VCaP (cell line): ENCODE measurements at regions not wholly inside any gene's neighbourhood (a gene's known extent, or its start where the extent isn't known, plus 50 kb on each side); places are given as distances from the start of the nearest gene placed in this dataset.

Experiments
- H3K27ac ChIP-seq: fragments of 450-650 bp; 2 replicates; pipeline ENCODE4 v1.5.1; 2017
- TF ChIP-seq, protein P1 (sequence below): fragments of 450-650 bp; conservative IDR thresholded peaks from 2 replicates; pipeline ENCODE4 v1.5.1; 2017; ENCODE audit warnings: mild to moderate bottlenecking, moderate library complexity

DNA sequence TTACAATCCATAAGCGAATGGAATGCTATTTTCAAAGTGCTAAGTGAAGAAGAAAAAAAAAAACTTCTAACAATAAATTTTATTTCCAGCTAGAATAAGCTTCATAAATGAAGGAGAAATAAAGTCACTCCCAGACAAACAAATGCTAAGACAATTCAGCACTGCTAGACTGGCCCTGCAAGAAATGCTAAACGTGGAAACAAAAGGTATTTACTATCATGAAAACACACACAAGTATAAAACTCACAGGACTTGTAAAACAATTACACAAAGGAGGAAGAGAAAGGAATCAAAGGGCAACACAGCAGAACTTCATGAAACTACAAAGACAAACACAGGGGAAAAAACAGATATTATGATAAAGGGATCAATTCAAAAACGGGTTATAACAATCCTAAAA, 85.8 kb upstream of the NELL2 start:
- TF ChIP-seq, protein P1, sequence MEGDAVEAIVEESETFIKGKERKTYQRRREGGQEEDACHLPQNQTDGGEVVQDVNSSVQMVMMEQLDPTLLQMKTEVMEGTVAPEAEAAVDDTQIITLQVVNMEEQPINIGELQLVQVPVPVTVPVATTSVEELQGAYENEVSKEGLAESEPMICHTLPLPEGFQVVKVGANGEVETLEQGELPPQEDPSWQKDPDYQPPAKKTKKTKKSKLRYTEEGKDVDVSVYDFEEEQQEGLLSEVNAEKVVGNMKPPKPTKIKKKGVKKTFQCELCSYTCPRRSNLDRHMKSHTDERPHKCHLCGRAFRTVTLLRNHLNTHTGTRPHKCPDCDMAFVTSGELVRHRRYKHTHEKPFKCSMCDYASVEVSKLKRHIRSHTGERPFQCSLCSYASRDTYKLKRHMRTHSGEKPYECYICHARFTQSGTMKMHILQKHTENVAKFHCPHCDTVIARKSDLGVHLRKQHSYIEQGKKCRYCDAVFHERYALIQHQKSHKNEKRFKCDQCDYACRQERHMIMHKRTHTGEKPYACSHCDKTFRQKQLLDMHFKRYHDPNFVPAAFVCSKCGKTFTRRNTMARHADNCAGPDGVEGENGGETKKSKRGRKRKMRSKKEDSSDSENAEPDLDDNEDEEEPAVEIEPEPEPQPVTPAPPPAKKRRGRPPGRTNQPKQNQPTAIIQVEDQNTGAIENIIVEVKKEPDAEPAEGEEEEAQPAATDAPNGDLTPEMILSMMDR, result no peak
- H3K27ac ChIP-seq, result peak overlapping the region; percentile 56

- TF ChIP-seq, protein P1, result no peak
- peak overlapping the region; percentile 56 for H3K27ac ChIP-seq
Observed at GRCh38 chr12:44960856-44961255, 84.7 kb upstream of the NELL2 start.

DNA sequence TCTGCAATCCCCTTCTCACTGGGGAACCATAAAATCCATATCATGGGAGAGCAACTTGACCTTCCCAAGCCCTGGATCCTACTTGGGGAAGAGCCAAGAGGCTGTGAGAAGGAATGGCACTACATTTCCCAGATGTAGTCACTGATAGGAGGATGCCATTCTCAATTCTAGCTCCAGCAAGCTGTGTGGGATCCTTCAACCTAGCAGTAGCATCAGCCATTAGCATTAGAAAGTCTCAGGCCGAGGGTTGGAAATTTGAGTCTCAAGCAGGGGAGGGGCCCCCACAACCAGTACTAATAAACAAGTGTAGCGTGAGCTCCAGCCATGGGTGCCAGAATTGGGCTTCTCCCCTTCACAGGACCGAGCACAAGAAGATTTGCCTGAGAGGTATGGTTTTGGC, 84.3 kb upstream of the NELL2 start:
- H3K27ac ChIP-seq, result no peak overlapping the region
- TF ChIP-seq, protein P1, result no peak

- no peak overlapping the region for H3K27ac ChIP-seq
- TF ChIP-seq, protein P1, result no peak
Observed at GRCh38 chr12:44947163-44947562, 71.0 kb upstream of the NELL2 start.

DNA sequence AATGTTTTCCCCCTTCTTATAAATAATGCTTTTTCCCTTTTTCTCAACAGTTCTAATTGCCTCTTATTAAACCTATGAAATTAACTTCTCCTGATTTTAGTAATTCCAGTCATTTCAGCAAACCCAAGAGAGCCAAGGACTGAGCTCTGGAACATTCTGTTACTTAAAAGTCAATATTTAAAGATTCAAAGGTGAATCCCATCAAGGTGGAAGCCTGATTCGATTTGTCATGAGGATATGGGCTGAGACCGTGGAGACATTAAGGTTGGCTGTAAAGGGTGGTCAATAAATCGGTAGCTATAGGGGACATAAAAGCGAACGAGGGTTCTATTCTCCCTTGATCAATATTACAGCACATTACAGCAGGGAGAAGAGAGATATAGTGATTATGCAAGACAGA, 66.6 kb upstream of the NELL2 start:
- TF ChIP-seq, protein P1, result no peak
- no peak overlapping the region for H3K27ac ChIP-seq

GRCh38 chr12:44930972-44931600, 55.0 kb upstream of the NELL2 start:
- TF ChIP-seq, protein P1, result peak; percentile 78

GRCh38 chr12:44929236-44929885, 53.2 kb upstream of the NELL2 start:
- TF ChIP-seq, protein P1, result no peak
- no peak overlapping the region for H3K27ac ChIP-seq

More at GRCh38 chr12:44930972-44931600, 55.0 kb upstream of the NELL2 start:
- H3K27ac ChIP-seq, result no peak overlapping the region
